Uterus (tissue), 2 donors: ENCODE measurements at regions not wholly inside any gene's neighbourhood (a gene's known extent, or its start where the extent isn't known, plus 50 kb on each side); places are given as distances from the start of the nearest gene placed in this dataset.

Experiments
- POLR2A ChIP-seq, 2 donors: fragments of 450-650 bp; IDR thresholded peaks; one replicate each; pipeline ENCODE4 v1.6.1; 2016; ENCODE audit warnings: antibody characterized with exemption in 2 of 2, mild to moderate bottlenecking in 1 of 2, moderate library complexity in 1 of 2
- TF ChIP-seq, protein P1 (sequence below), 4 experiments: fragments of 200-600 bp in 2 of 4; fragments of 450-650 bp in 2 of 4; sonication (generic) in 2 of 4; IDR thresholded peaks; one replicate each; pipeline ENCODE4 v1.5.1; 2016 to 2019; ENCODE audit warnings: antibody characterized with exemption in 4 of 4, mild to moderate bottlenecking in 2 of 4, moderate library complexity in 1 of 4

DNA sequence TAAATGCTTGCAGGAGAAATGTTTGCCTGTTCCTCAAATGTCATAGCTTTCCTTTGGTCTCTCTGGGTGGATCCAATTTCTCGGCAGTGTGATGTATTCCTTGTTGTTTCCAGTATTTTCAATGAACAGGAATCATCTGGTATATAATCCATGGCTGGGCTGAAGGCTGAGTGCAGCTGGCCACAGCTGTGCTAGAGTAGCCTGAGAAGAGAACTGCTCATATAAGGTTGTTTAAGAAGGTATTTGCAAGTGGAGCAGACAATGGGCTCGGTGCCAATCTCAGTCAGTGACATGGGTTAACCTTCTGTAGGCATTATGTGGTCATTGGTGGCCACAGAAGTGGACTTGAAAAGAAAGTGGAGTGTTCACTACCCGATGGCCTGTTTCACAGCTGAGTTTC, 390.3 kb downstream of the SPRY1 start:
- no peak for TF ChIP-seq POLR2A (IDR thresholded peaks at IDR 0.05)
- TF ChIP-seq, protein P1, sequence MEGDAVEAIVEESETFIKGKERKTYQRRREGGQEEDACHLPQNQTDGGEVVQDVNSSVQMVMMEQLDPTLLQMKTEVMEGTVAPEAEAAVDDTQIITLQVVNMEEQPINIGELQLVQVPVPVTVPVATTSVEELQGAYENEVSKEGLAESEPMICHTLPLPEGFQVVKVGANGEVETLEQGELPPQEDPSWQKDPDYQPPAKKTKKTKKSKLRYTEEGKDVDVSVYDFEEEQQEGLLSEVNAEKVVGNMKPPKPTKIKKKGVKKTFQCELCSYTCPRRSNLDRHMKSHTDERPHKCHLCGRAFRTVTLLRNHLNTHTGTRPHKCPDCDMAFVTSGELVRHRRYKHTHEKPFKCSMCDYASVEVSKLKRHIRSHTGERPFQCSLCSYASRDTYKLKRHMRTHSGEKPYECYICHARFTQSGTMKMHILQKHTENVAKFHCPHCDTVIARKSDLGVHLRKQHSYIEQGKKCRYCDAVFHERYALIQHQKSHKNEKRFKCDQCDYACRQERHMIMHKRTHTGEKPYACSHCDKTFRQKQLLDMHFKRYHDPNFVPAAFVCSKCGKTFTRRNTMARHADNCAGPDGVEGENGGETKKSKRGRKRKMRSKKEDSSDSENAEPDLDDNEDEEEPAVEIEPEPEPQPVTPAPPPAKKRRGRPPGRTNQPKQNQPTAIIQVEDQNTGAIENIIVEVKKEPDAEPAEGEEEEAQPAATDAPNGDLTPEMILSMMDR (IDR thresholded peaks at IDR 0.05) = no peak
